T-cell (primary cell): ENCODE measurements at regions not wholly inside any gene's neighbourhood (a gene's known extent, or its start where the extent isn't known, plus 50 kb on each side); places are given as distances from the start of the nearest gene placed in this dataset.

Source experiments
- ATAC-seq, 4 experiments: fragments of 200-7000 bp in 3 of 4; fragments of 150-1000 bp in 1 of 4; cut with Tn5 transposase; replicated peaks in 1 of 4; 1 replicate in 3 of 4; 2 replicates in 1 of 4; pipeline ENCODE4 v1.10.0; 2021; ENCODE audit warnings: moderate library complexity in 3 of 4, mild to moderate bottlenecking in 2 of 4, moderate number of reproducible peaks in 1 of 4
- CTCF ChIA-PET, 2 donors: fragments of 300-600 bp; sonication (Branson Sonifier 250); formaldehyde crosslinking; loops; one replicate each; lab custom pipeline; 2022; ENCODE audit warnings: antibody characterized with exemption in 2 of 2; lab: Charles Lee
- POLR2A ChIA-PET, 2 donors: fragments of 300-600 bp; sonication (Branson Sonifier 250); formaldehyde crosslinking; loops; one replicate each; lab custom pipeline; 2022; ENCODE audit warnings: antibody characterized with exemption in 2 of 2; lab: Charles Lee
- DNase-seq, 35 experiments: peaks; one replicate each; pipeline versions ENCODE4 v3.0.0 to v3.0.0-alpha.2; 2013 to 2023
- H3K27ac ChIP-seq: one replicate; pipeline ENCODE4 v1.5.1; 2013; ENCODE audit warnings: low read length
- H3K27me3 ChIP-seq, 2 experiments: replicated peaks in 1 of 2; 1 replicate in 1 of 2; 2 replicates in 1 of 2; pipeline versions ENCODE4 v1.6.1 to v1.7.0; 2013; ENCODE audit warnings: low read length in 1 of 2, mixed read lengths in 1 of 2; ENCODE audit not compliant: control insufficient read depth in 2 of 2, insufficient read depth in 2 of 2; ENCODE audit errors: extremely low read depth in 1 of 2
- H3K36me3 ChIP-seq, 2 donors: 1 replicate in 1 of 2; 2 replicates in 1 of 2; pipeline versions ENCODE4 v1.6.1 to v1.7.0; 2013; ENCODE audit warnings: low read length in 1 of 2; ENCODE audit not compliant: control insufficient read depth in 2 of 2, insufficient read depth in 1 of 2; ENCODE audit errors: extremely low read depth in 1 of 2
- H3K4me1 ChIP-seq, 2 experiments: 1 replicate in 1 of 2; 2 replicates in 1 of 2; pipeline versions ENCODE4 v1.6.1 to v1.7.0; 2013; ENCODE audit warnings: low read length in 2 of 2, mixed read lengths in 1 of 2; ENCODE audit not compliant: insufficient read depth in 2 of 2, control insufficient read depth in 1 of 2; ENCODE audit errors: extremely low read depth in 1 of 2
- H3K4me3 ChIP-seq, 2 donors: 1 replicate in 1 of 2; 2 replicates in 1 of 2; pipeline versions ENCODE4 v1.5.1 to v1.7.0; 2013; ENCODE audit warnings: mild to moderate bottlenecking in 2 of 2, low read length in 1 of 2, moderate library complexity in 1 of 2; ENCODE audit not compliant: control insufficient read depth in 1 of 2; ENCODE audit errors: extremely low read depth in 1 of 2
- H3K9me3 ChIP-seq: 2 replicates; pipeline ENCODE4 v1.7.0; 2013
- H3K27ac Mint-ChIP-seq, 2 donors: one replicate each; pipeline ENCODE4 v1.8.0; 2020 to 2021; ENCODE audit warnings: mild to moderate bottlenecking in 2 of 2, mixed read lengths in 2 of 2
- H3K27me3 Mint-ChIP-seq, 2 donors: one replicate each; pipeline ENCODE4 v1.8.0; 2021 to 2022; ENCODE audit warnings: mixed read lengths in 2 of 2
- H3K36me3 Mint-ChIP-seq: one replicate; pipeline ENCODE4 v1.8.0; 2021; ENCODE audit warnings: mixed read lengths
- H3K4me1 Mint-ChIP-seq, 3 donors: one replicate each; pipeline ENCODE4 v1.8.0; 2020 to 2022; ENCODE audit warnings: mixed read lengths in 3 of 3, mild to moderate bottlenecking in 1 of 3
- H3K4me3 Mint-ChIP-seq, 3 donors: one replicate each; pipeline ENCODE4 v1.8.0; 2020 to 2022; ENCODE audit warnings: mild to moderate bottlenecking in 3 of 3, mixed read lengths in 3 of 3, moderate library complexity in 3 of 3
- H3K9me3 Mint-ChIP-seq, 3 donors: one replicate each; pipeline ENCODE4 v1.8.0; 2020 to 2022; ENCODE audit warnings: mixed read lengths in 3 of 3
- WGBS: methylation state at CpG from one replicate; pipeline ENCODE4 v1.1.5; 2013; ENCODE audit warnings: missing lambda C conversion rate; ENCODE audit not compliant: insufficient coverage; 5-methylcytosine and 5-hydroxymethylcytosine counted together

GRCh38 chrX:150256297-150256650 is 106.8 kb upstream of the MAMLD1 start:
- ChIA-PET CTCF (no interaction called here), POLR2A (no interaction called here)
- H3K27me3 Mint-ChIP-seq, result peaks cover 0 to 7% of the 10 kb centered on the region in 2 donors
- H3K27ac Mint-ChIP-seq, result no peak overlapping the region
- WGBS, result 18% methylated on average over 2 of the region's 2 CpGs
- no peaks in the 10 kb centered on the region for H3K9me3 Mint-ChIP-seq
- H3K36me3 Mint-ChIP-seq, result no peaks in the 10 kb centered on the region
- no peak overlapping the region for H3K4me3 ChIP-seq
- ATAC-seq, result no peak
- peaks cover 7 to 12% (median 9%) of the 10 kb centered on the region in 3 donors for H3K4me1 Mint-ChIP-seq
- peaks cover 0 to 4% of the 10 kb centered on the region in 2 experiments for H3K4me1 ChIP-seq
- H3K27me3 ChIP-seq, result no peaks in the 10 kb centered on the region
- no peaks in the 10 kb centered on the region for H3K36me3 ChIP-seq
- H3K9me3 ChIP-seq, result no peaks in the 10 kb centered on the region
- no peak overlapping the region for H3K4me3 Mint-ChIP-seq
- H3K27ac ChIP-seq, result no peak overlapping the region
- no peak for DNase-seq

GRCh38 chrX:150257353-150258175 is 105.6 kb upstream of the MAMLD1 start:
- Histone ChIP-seq H3K9me3 (no peaks in the 10 kb centered on the region), H3K27me3 (no peaks in the 10 kb centered on the region), H3K4me3 (no peak overlapping the region), H3K27ac (no peak overlapping the region), H3K36me3 (no peaks in the 10 kb centered on the region), H3K4me1 (peaks cover 0 to 4% of the 10 kb centered on the region in 2 experiments)
- Mint-ChIP-seq H3K4me3 (no peak overlapping the region), H3K4me1 (peaks cover 7 to 12% (median 9%) of the 10 kb centered on the region in 3 donors), H3K27me3 (peaks cover 0 to 14% of the 10 kb centered on the region in 2 donors), H3K36me3 (no peaks in the 10 kb centered on the region), H3K27ac (no peak overlapping the region), H3K9me3 (no peaks in the 10 kb centered on the region)
- CTCF ChIA-PET, result no interaction called here
- ATAC-seq (no peak), DNase-seq (no peak)
- POLR2A ChIA-PET, result no interaction called here
- no CpG with 5 or more reads among the region's 1 CpG for WGBS

GRCh38 chrX:150258176-150258425 is 105.0 kb upstream of the MAMLD1 start:
- Histone ChIP-seq H3K27ac (no peak overlapping the region), H3K9me3 (no peaks in the 10 kb centered on the region), H3K36me3 (no peaks in the 10 kb centered on the region), H3K4me3 (no peak overlapping the region), H3K4me1 (peaks cover 0 to 4% of the 10 kb centered on the region in 2 experiments), H3K27me3 (no peaks in the 10 kb centered on the region)
- no peaks in the 10 kb centered on the region for H3K9me3 Mint-ChIP-seq
- ChIA-PET POLR2A (no interaction called here), CTCF (no interaction called here)
- H3K4me1 Mint-ChIP-seq, result peaks cover 7 to 12% (median 9%) of the 10 kb centered on the region in 3 donors
- peaks cover 0 to 18% of the 10 kb centered on the region in 2 donors for H3K27me3 Mint-ChIP-seq
- WGBS, result no CpG with 5 or more reads among the region's 1 CpG
- no peak for DNase-seq
- no peaks in the 10 kb centered on the region for H3K36me3 Mint-ChIP-seq
- no peak overlapping the region for H3K27ac Mint-ChIP-seq
- no peak for ATAC-seq
- no peak overlapping the region for H3K4me3 Mint-ChIP-seq

GRCh38 chrX:150258463-150259430 is 104.4 kb upstream of the MAMLD1 start:
- Mint-ChIP-seq H3K9me3 (no peaks in the 10 kb centered on the region), H3K36me3 (no peaks in the 10 kb centered on the region), H3K4me3 (no peak overlapping the region), H3K27ac (no peak overlapping the region), H3K27me3 (peaks cover 0 to 16% of the 10 kb centered on the region in 2 donors), H3K4me1 (peaks cover 7 to 12% (median 9%) of the 10 kb centered on the region in 3 donors)
- H3K4me1 ChIP-seq, result peaks cover 0 to 4% of the 10 kb centered on the region in 2 experiments
- H3K4me3 ChIP-seq, result no peak overlapping the region
- POLR2A ChIA-PET, result no interaction called here
- 100% methylated on average over 3 of the region's 11 CpGs for WGBS
- H3K27me3 ChIP-seq, result no peaks in the 10 kb centered on the region
- H3K36me3 ChIP-seq, result no peaks in the 10 kb centered on the region
- no peaks in the 10 kb centered on the region for H3K9me3 ChIP-seq
- CTCF ChIA-PET, result no interaction called here
- DNase-seq (no peak), ATAC-seq (no peak)
- H3K27ac ChIP-seq, result no peak overlapping the region

- Mint-ChIP-seq H3K4me3 (no peak overlapping the region), H3K9me3 (no peaks in the 10 kb centered on the region), H3K4me1 (peaks cover 0 to 1% (median 0%) of the 10 kb centered on the region in 3 donors), H3K27ac (no peak overlapping the region), H3K36me3 (no peaks in the 10 kb centered on the region), H3K27me3 (peaks cover 0 to 18% of the 10 kb centered on the region in 2 donors)
- ATAC-seq, result no peak
- DNase-seq, result no peak
- H3K9me3 ChIP-seq, result no peaks in the 10 kb centered on the region
- H3K36me3 ChIP-seq, result no peaks in the 10 kb centered on the region
- no peak overlapping the region for H3K4me3 ChIP-seq
- H3K4me1 ChIP-seq, result no peaks in the 10 kb centered on the region
- no CpG with 5 or more reads among the region's 3 CpGs for WGBS
- H3K27ac ChIP-seq, result no peak overlapping the region
- no peaks in the 10 kb centered on the region for H3K27me3 ChIP-seq
- ChIA-PET POLR2A (no interaction called here), CTCF (no interaction called here)
Observed at GRCh38 chrX:150262456-150262855, 100.7 kb upstream of the MAMLD1 start.

- H3K36me3 ChIP-seq, result no peaks in the 10 kb centered on the region
- Mint-ChIP-seq H3K9me3 (no peaks in the 10 kb centered on the region), H3K27me3 (peaks cover 0 to 15% of the 10 kb centered on the region in 2 donors), H3K4me3 (no peak overlapping the region), H3K27ac (no peak overlapping the region), H3K4me1 (no peaks in the 10 kb centered on the region), H3K36me3 (no peaks in the 10 kb centered on the region)
- no CpG with 5 or more reads among the region's 2 CpGs for WGBS
- no peaks in the 10 kb centered on the region for H3K4me1 ChIP-seq
- POLR2A ChIA-PET, result no interaction called here
- ATAC-seq (no peak), DNase-seq (no peak)
- no peaks in the 10 kb centered on the region for H3K9me3 ChIP-seq
- H3K4me3 ChIP-seq, result no peak overlapping the region
- H3K27ac ChIP-seq, result no peak overlapping the region
- no peaks in the 10 kb centered on the region for H3K27me3 ChIP-seq
- CTCF ChIA-PET, result no interaction called here
Observed at GRCh38 chrX:150268839-150269355, 94.2 kb upstream of the MAMLD1 start.
